ENCODE measurements at regions not wholly inside any gene's neighbourhood (a gene's known extent, or its start where the extent isn't known, plus 50 kb on each side); places are given as distances from the start of the nearest gene placed in this dataset.
"Not testable (repeated sequence)": the region's sequence is repeated elsewhere in the genome, so short reads cannot be mapped to it uniquely, and the experiment has no call there.

DNA sequence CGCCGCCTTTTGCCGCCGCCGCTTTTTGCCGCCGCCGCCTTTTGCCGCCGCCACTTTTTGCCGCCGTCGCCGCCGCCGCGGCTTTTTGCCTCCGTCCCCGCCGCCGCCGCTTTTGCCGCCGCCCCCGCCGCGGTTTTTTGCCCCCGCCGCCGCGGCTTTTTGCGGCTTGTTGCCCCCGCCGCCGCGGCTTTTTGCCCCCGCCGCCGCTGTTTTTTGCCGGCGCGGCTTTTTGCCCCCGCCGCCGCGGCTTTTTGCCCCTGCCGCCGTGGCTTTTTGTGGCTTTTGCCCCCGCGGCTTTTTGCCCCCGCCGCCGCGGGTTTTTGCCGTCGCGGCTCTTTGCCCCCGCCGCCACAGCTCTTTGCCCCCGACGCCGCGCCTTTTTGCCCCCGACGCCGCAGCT, 311.1 kb downstream of the TP53TG3F start:
- not testable (repeated sequence) for H3K4me3 Mint-ChIP-seq; H3K4me1 Mint-ChIP-seq; H3K36me3 ChIP-seq (ENCODE audit: control insufficient read depth, insufficient read depth, low read length); H3K4me1 ChIP-seq (ENCODE audit: control insufficient read depth, insufficient read depth, low read length, poor library complexity, severe bottlenecking); DNase-seq; ATAC-seq (ENCODE audit: low read depth in 2 of 2); H3K27me3 Mint-ChIP-seq; H3K27ac Mint-ChIP-seq; H3K4me3 ChIP-seq (ENCODE audit: low read depth, low read length); H3K9me3 ChIP-seq (ENCODE audit: control insufficient read depth in 2 of 2, low read length in 2 of 2); H3K27ac ChIP-seq (ENCODE audit: insufficient read depth, low read length, poor library complexity, severe bottlenecking); H3K36me3 Mint-ChIP-seq; H3K27me3 ChIP-seq (ENCODE audit: control insufficient read depth, insufficient read depth, low read length)
- H3K9me3 Mint-ChIP-seq = peaks cover 0 to 13% (median 1%) of the 10 kb centered on the region in 7 donors

DNA sequence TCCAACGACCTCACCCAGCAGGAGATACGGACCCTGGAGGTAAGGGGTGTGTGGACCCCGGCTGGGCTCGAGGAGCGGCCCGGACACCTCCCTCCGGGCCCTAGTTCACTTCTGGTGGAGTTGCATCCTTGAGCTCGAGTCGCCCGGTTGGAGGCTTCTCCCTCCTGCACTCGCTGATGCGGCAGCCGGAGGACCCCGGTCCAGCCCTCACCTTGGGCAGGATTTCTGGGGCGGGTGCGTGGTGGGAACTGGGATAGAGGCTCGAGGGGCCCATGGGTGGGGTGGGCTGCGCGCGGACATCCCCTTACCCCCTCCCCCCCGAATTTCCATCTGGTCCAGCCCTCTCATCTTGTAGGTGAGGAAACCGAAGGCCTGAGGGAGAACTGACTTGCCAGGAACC, 311.8 kb downstream of the TP53TG3F start:
- not testable (repeated sequence) for H3K36me3 ChIP-seq (ENCODE audit: control insufficient read depth, insufficient read depth, low read length); H3K27ac Mint-ChIP-seq; H3K9me3 ChIP-seq (ENCODE audit: control insufficient read depth in 2 of 2, low read length in 2 of 2); H3K27me3 Mint-ChIP-seq; DNase-seq; H3K27ac ChIP-seq (ENCODE audit: insufficient read depth, low read length, poor library complexity, severe bottlenecking); H3K4me1 ChIP-seq (ENCODE audit: control insufficient read depth, insufficient read depth, low read length, poor library complexity, severe bottlenecking); H3K4me3 Mint-ChIP-seq; H3K27me3 ChIP-seq (ENCODE audit: control insufficient read depth, insufficient read depth, low read length); H3K4me1 Mint-ChIP-seq; ATAC-seq (ENCODE audit: low read depth in 2 of 2); H3K4me3 ChIP-seq (ENCODE audit: low read depth, low read length); H3K36me3 Mint-ChIP-seq
- H3K9me3 Mint-ChIP-seq = peaks cover 0 to 13% (median 0%) of the 10 kb centered on the region in 7 donors

DNA sequence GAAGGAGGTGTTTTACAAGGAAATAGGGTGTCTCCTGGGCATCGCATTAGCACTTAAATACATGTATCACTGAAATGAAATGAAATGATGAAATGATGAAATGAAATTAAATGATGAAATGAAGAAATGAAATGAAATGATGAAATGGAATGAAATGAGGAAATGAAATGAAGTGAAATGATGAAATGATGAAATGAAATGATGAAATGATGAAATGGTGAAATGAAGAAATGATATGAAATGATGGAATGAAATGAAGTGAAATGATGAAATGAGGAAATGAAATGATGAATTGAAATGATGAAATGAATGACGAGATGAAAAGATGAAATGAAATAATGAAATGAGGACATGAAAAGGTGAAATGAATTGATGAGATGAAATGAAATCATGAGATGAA, 314.6 kb downstream of the TP53TG3F start:
- peaks cover 0 to 12% (median 0%) of the 10 kb centered on the region in 7 donors for H3K9me3 Mint-ChIP-seq
- H3K4me1 ChIP-seq (ENCODE audit: control insufficient read depth, insufficient read depth, low read length, poor library complexity, severe bottlenecking); H3K27ac Mint-ChIP-seq; DNase-seq; H3K36me3 Mint-ChIP-seq; H3K27ac ChIP-seq (ENCODE audit: insufficient read depth, low read length, poor library complexity, severe bottlenecking); H3K4me3 Mint-ChIP-seq; ATAC-seq (ENCODE audit: low read depth in 2 of 2); H3K4me1 Mint-ChIP-seq; H3K4me3 ChIP-seq (ENCODE audit: low read depth, low read length); H3K27me3 ChIP-seq (ENCODE audit: control insufficient read depth, insufficient read depth, low read length); H3K36me3 ChIP-seq (ENCODE audit: control insufficient read depth, insufficient read depth, low read length); H3K27me3 Mint-ChIP-seq; H3K9me3 ChIP-seq (ENCODE audit: control insufficient read depth in 2 of 2, low read length in 2 of 2): not testable (repeated sequence)

DNA sequence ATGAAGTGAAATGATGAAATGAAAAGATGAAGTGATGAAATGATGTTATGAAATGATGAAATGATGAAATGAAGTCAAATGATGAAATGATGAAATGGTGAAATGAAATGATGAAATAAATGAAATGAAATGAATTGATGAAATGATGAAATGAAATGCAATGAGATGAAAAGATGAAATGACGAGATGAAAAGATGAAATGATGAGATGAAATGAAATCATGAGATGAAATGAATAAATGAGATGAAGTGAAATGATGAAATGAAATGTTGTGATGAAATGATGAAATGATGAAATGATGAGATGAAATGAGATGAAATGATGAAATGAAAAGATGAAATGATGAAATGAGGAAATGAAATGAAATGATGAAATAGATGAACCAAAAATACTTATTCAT, 315.3 kb downstream of the TP53TG3F start:
- not testable (repeated sequence) for H3K27ac Mint-ChIP-seq; H3K4me1 Mint-ChIP-seq; H3K27me3 ChIP-seq (ENCODE audit: control insufficient read depth, insufficient read depth, low read length); H3K36me3 ChIP-seq (ENCODE audit: control insufficient read depth, insufficient read depth, low read length); H3K27ac ChIP-seq (ENCODE audit: insufficient read depth, low read length, poor library complexity, severe bottlenecking); H3K4me3 Mint-ChIP-seq; DNase-seq; H3K4me1 ChIP-seq (ENCODE audit: control insufficient read depth, insufficient read depth, low read length, poor library complexity, severe bottlenecking); H3K9me3 ChIP-seq (ENCODE audit: control insufficient read depth in 2 of 2, low read length in 2 of 2); ATAC-seq (ENCODE audit: low read depth in 2 of 2); H3K36me3 Mint-ChIP-seq; H3K27me3 Mint-ChIP-seq; H3K4me3 ChIP-seq (ENCODE audit: low read depth, low read length)
- peaks cover 0 to 12% (median 0%) of the 10 kb centered on the region in 7 donors for H3K9me3 Mint-ChIP-seq

DNA sequence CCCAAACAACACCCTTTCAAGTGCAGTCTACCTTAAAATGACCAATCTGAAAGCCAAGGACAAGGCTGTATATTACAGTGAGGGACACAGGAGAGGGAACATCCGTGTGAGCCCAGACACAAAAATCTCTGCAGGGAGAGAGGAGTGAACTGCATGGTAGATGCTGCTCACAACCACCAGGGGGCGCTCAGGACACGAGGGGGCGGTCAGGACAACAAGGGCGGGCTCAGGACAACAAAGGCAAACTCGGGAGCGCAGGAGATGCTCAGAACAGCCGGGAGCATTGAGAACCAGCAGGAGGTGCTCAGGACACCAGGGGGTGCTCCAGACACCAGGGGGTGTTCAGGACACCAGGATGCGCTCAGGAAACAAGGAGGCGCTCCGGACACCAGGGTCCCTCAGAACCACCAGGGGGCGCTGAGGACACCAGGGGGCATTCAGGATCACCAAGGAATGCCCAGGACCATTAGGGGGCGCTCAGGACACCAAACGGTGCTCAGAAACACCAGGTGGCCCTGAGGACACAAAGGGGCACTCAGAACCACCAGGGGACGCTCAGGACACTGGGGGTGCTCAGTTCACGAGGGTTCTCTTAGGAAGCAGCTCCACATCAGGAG, 357.0 kb downstream of the TP53TG3F start:
- not testable (repeated sequence) for H3K4me1 ChIP-seq (ENCODE audit: control insufficient read depth, insufficient read depth, low read length, poor library complexity, severe bottlenecking); H3K4me3 Mint-ChIP-seq; H3K4me3 ChIP-seq (ENCODE audit: low read depth, low read length); H3K9me3 Mint-ChIP-seq; H3K36me3 ChIP-seq (ENCODE audit: control insufficient read depth, insufficient read depth, low read length); H3K9me3 ChIP-seq (ENCODE audit: control insufficient read depth in 2 of 2, low read length in 2 of 2); H3K27me3 Mint-ChIP-seq; H3K4me1 Mint-ChIP-seq; H3K27ac ChIP-seq (ENCODE audit: insufficient read depth, low read length, poor library complexity, severe bottlenecking); ATAC-seq (ENCODE audit: low read depth in 2 of 2); H3K36me3 Mint-ChIP-seq; H3K27ac Mint-ChIP-seq; DNase-seq; H3K27me3 ChIP-seq (ENCODE audit: control insufficient read depth, insufficient read depth, low read length)

DNA sequence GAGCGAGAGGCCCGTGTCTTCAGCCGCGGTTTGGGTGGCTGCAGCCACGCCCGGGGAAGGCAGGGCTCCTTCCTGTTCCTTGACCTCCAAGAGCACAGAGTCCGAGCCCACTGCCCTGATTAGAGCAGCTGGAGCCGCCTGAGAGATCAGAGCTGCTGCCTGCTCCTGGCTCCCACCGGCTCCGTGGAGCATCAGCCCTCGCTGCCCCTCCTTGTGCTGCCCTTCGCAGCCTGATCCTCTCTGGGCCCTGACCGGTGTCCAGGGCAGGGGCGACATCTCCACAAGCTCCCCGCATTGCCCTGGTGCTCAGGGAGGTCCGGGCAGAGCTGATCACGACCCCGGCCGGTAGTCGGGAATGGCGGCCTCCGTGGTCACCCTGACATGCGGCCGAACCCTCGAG, 365.3 kb downstream of the TP53TG3F start:
- not testable (repeated sequence) for H3K27ac Mint-ChIP-seq

DNA sequence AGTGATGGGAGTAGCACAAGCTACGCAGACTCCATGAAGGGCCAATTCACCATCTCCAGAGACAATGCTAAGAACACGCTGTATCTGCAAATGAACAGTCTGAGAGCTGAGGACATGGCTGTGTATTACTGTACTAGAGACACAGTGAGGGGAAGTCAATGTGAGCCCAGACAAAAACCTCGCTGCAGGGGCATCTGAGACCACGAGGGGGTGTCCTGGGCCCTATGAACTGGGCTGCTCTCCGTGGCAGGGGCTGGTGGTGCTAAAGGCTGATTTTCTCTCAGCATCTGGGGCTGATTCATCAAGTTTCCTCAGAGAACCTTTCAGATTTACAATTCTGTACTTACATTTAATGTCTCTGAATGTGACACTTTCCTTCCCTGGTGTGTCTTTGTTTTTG, 368.1 kb downstream of the TP53TG3F start:
- H3K4me3 ChIP-seq (ENCODE audit: low read depth, low read length); H3K27ac ChIP-seq (ENCODE audit: insufficient read depth, low read length, poor library complexity, severe bottlenecking); DNase-seq; H3K4me3 Mint-ChIP-seq; H3K9me3 Mint-ChIP-seq; H3K4me1 ChIP-seq (ENCODE audit: control insufficient read depth, insufficient read depth, low read length, poor library complexity, severe bottlenecking); ATAC-seq (ENCODE audit: low read depth in 2 of 2); H3K36me3 ChIP-seq (ENCODE audit: control insufficient read depth, insufficient read depth, low read length); H3K4me1 Mint-ChIP-seq; H3K27ac Mint-ChIP-seq; H3K36me3 Mint-ChIP-seq; H3K27me3 Mint-ChIP-seq; H3K27me3 ChIP-seq (ENCODE audit: control insufficient read depth, insufficient read depth, low read length); H3K9me3 ChIP-seq (ENCODE audit: control insufficient read depth in 2 of 2, low read length in 2 of 2): not testable (repeated sequence)

More for the DNA sequence above, 365.3 kb downstream of the TP53TG3F start:
- H3K27me3 ChIP-seq (ENCODE audit: control insufficient read depth, insufficient read depth, low read length); H3K4me3 Mint-ChIP-seq; H3K36me3 Mint-ChIP-seq; H3K4me1 ChIP-seq (ENCODE audit: control insufficient read depth, insufficient read depth, low read length, poor library complexity, severe bottlenecking); H3K27ac ChIP-seq (ENCODE audit: insufficient read depth, low read length, poor library complexity, severe bottlenecking); H3K4me3 ChIP-seq (ENCODE audit: low read depth, low read length); H3K36me3 ChIP-seq (ENCODE audit: control insufficient read depth, insufficient read depth, low read length); ATAC-seq (ENCODE audit: low read depth in 2 of 2); H3K27me3 Mint-ChIP-seq; H3K4me1 Mint-ChIP-seq; H3K9me3 ChIP-seq (ENCODE audit: control insufficient read depth in 2 of 2, low read length in 2 of 2); H3K9me3 Mint-ChIP-seq; DNase-seq: not testable (repeated sequence)

DNA sequence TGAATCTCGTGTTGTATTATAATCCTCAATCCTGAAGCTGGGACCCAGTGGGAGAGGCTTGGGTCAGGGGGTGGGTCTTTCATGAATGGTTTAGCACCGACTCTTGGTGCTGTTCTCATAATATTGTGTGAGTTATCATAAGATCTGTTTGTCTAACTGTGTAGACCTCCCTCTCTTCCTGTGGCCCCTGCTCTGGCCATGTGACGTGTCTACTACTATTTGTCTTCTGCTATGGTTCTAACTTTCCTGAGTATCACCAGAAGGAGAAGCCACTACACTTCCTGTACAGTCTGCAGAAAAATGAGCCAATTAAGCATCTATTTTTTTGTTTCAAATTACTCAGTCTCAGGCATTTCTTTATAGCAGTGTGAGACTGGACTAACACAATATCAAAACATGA, 379.7 kb downstream of the TP53TG3F start:
- H3K4me1 Mint-ChIP-seq, H3K4me3 Mint-ChIP-seq: not testable (repeated sequence)

More for the DNA sequence above, 379.7 kb downstream of the TP53TG3F start:
- not testable (repeated sequence) for ATAC-seq (ENCODE audit: low read depth in 2 of 2); H3K27me3 ChIP-seq (ENCODE audit: control insufficient read depth, insufficient read depth, low read length); H3K4me3 ChIP-seq (ENCODE audit: low read depth, low read length); H3K9me3 ChIP-seq (ENCODE audit: control insufficient read depth in 2 of 2, low read length in 2 of 2); DNase-seq; H3K27me3 Mint-ChIP-seq; H3K9me3 Mint-ChIP-seq; H3K27ac ChIP-seq (ENCODE audit: insufficient read depth, low read length, poor library complexity, severe bottlenecking); H3K4me1 ChIP-seq (ENCODE audit: control insufficient read depth, insufficient read depth, low read length, poor library complexity, severe bottlenecking); H3K36me3 Mint-ChIP-seq; H3K27ac Mint-ChIP-seq; H3K36me3 ChIP-seq (ENCODE audit: control insufficient read depth, insufficient read depth, low read length)

Measured in CD4-positive, CD25-positive, alpha-beta regulatory T cell (primary cell).